Hematopoietic multipotent progenitor cell treated with erythropoietin and hydrocortisone succinate and interleukin-3 and kit ligand, for 6 days (in vitro differentiated cells): ENCODE measurements at regions not wholly inside any gene's neighbourhood (a gene's known extent, or its start where the extent isn't known, plus 50 kb on each side); places are given as distances from the start of the nearest gene placed in this dataset.
"Not testable (repeated sequence)": the region's sequence is repeated elsewhere in the genome, so short reads cannot be mapped to it uniquely, and the experiment has no call there.

ENCODE experiments used
- DNase-seq: peaks from one replicate; pipeline ENCODE4 v3.0.0-alpha.2; 2015

- no peak for DNase-seq
Observed at GRCh38 chr12:131611416-131612091, 99.3 kb upstream of the SFSWAP start.

GRCh38 chr12:131612092-131612755 lies 98.7 kb upstream of the SFSWAP start:
- DNase-seq = no peak

- DNase-seq = no peak
Observed at GRCh38 chr12:131613186-131613585, 97.7 kb upstream of the SFSWAP start.

GRCh38 chr12:131613678-131614077 lies 97.2 kb upstream of the SFSWAP start:
- DNase-seq = no peak

GRCh38 chr12:131615326-131616042 lies 95.4 kb upstream of the SFSWAP start:
- no peak for DNase-seq

GRCh38 chr12:131616043-131616700 lies 94.7 kb upstream of the SFSWAP start:
- DNase-seq = no peak

GRCh38 chr12:131616738-131617137 lies 94.2 kb upstream of the SFSWAP start:
- no peak for DNase-seq

- DNase-seq = no peak
Observed at GRCh38 chr12:131617179-131617578, 93.7 kb upstream of the SFSWAP start.

GRCh38 chr12:131617596-131618302 lies 93.1 kb upstream of the SFSWAP start:
- DNase-seq = no peak

- peak; percentile 42 for DNase-seq
Observed at GRCh38 chr12:131618303-131618658, 92.6 kb upstream of the SFSWAP start.

GRCh38 chr12:131618701-131619100 lies 92.2 kb upstream of the SFSWAP start:
- DNase-seq = no peak

- no peak for DNase-seq
Observed at GRCh38 chr12:131619106-131619642, 91.7 kb upstream of the SFSWAP start.

- no peak for DNase-seq
Observed at GRCh38 chr12:131619736-131620506, 91.0 kb upstream of the SFSWAP start.

- no peak for DNase-seq
Observed at GRCh38 chr12:131620520-131620919, 90.4 kb upstream of the SFSWAP start.

- DNase-seq = no peak
Observed at GRCh38 chr12:131620946-131621681, 89.8 kb upstream of the SFSWAP start.

GRCh38 chr12:131621701-131622421 lies 89.0 kb upstream of the SFSWAP start:
- no peak for DNase-seq

GRCh38 chr12:131622422-131622955 lies 88.4 kb upstream of the SFSWAP start:
- no peak for DNase-seq

GRCh38 chr12:131623404-131624368 lies 87.2 kb upstream of the SFSWAP start:
- not testable (repeated sequence) for DNase-seq

GRCh38 chr12:131624369-131624739 lies 86.5 kb upstream of the SFSWAP start:
- not testable (repeated sequence) for DNase-seq
